GM19239 (cell line): ENCODE measurements at regions not wholly inside any gene's neighbourhood (a gene's known extent, or its start where the extent isn't known, plus 50 kb on each side); places are given as distances from the start of the nearest gene placed in this dataset.
A peak's percentile ranks its signal among the peaks of the same experiment; 100 is the strongest.
"Not testable (repeated sequence)": the region's sequence is repeated elsewhere in the genome, so short reads cannot be mapped to it uniquely, and the experiment has no call there.

Experiments used
- DNase-seq: peaks from one replicate; pipeline ENCODE4 v3.0.0; 2011; ENCODE audit warnings: low spot score; ENCODE audit not compliant: insufficient read length
- FAIRE-seq: peaks from 2 replicates; lab custom pipeline; 2011; peaks lifted over from hg19 to GRCh38; lab: Jason Lieb, UNC

GRCh38 chr13:42466609-42467008 is 107.3 kb upstream of the TNFSF11 start:
- DNase-seq (no peak), FAIRE-seq (peak; percentile 57)

- FAIRE-seq = no peak
- DNase-seq = no peak
Measured at GRCh38 chr13:42474954-42475353, 99.0 kb upstream of the TNFSF11 start.

- FAIRE-seq (no peak), DNase-seq (no peak)
Measured at GRCh38 chr13:42477596-42478190, 96.3 kb upstream of the TNFSF11 start.

GRCh38 chr13:42478531-42479156 is 95.3 kb upstream of the TNFSF11 start:
- DNase-seq (no peak), FAIRE-seq (peak; percentile 79)

- DNase-seq (no peak), FAIRE-seq (no peak)
Measured at GRCh38 chr13:42484386-42484785, 89.6 kb upstream of the TNFSF11 start.

- DNase-seq (no peak), FAIRE-seq (no peak)
Measured at GRCh38 chr13:42485272-42485671, 88.7 kb upstream of the TNFSF11 start.

- DNase-seq = no peak
- no peak for FAIRE-seq
Measured at GRCh38 chr13:42486711-42487198, 87.2 kb upstream of the TNFSF11 start.

GRCh38 chr13:42487221-42487620 is 86.7 kb upstream of the TNFSF11 start:
- no peak for FAIRE-seq
- DNase-seq = no peak

- no peak for FAIRE-seq
Measured at GRCh38 chr13:42490676-42491075, 83.3 kb upstream of the TNFSF11 start.

GRCh38 chr13:42492372-42492920 is 81.5 kb upstream of the TNFSF11 start:
- DNase-seq (no peak), FAIRE-seq (no peak)

More at GRCh38 chr13:42490676-42491075, 83.3 kb upstream of the TNFSF11 start:
- DNase-seq = no peak

GRCh38 chr13:42494157-42494556 is 79.8 kb upstream of the TNFSF11 start:
- FAIRE-seq = no peak

GRCh38 chr13:42495255-42495654 is 78.7 kb upstream of the TNFSF11 start:
- DNase-seq = no peak
- no peak for FAIRE-seq

More at GRCh38 chr13:42494157-42494556, 79.8 kb upstream of the TNFSF11 start:
- DNase-seq = no peak

- no peak for DNase-seq
- FAIRE-seq = peak; percentile 81
Measured at GRCh38 chr13:42495751-42496150, 78.2 kb upstream of the TNFSF11 start.

GRCh38 chr13:42496926-42497554 is 76.9 kb upstream of the TNFSF11 start:
- not testable (repeated sequence) for DNase-seq
- FAIRE-seq = peak; percentile 74

- FAIRE-seq (peak; percentile 85), DNase-seq (no peak)
Measured at GRCh38 chr13:42497798-42498197, 76.2 kb upstream of the TNFSF11 start.

GRCh38 chr13:42498521-42498920 is 75.4 kb upstream of the TNFSF11 start:
- FAIRE-seq (peak; percentile 55), DNase-seq (no peak)
